HCT116 (cell line): ENCODE measurements at regions not wholly inside any gene's neighbourhood (a gene's known extent, or its start where the extent isn't known, plus 50 kb on each side); places are given as distances from the start of the nearest gene placed in this dataset.
A peak's percentile ranks its signal among the peaks of the same experiment; 100 is the strongest.

ENCODE experiments used
- ATAC-seq: fragments of 200-7000 bp; cut with Tn5 transposase; 2 replicates; pipeline ENCODE4 v1.9.1; 2020; ENCODE audit warnings: mild to moderate bottlenecking, moderate library complexity
- BruUV-seq: library from RNA; stranded (reverse); fragments of 400-500 nt; replicated peaks from 2 replicates; lab custom pipeline; 2021; lab: Mats Ljungman, UMichigan
- CTCF ChIA-PET: fragments of 300-600 bp; sonication (Branson Sonifier 250); formaldehyde crosslinking; loops from one replicate; lab custom pipeline; 2021; ENCODE audit warnings: antibody characterized with exemption; lab: Charles Lee
- POLR2A ChIA-PET: fragments of 300-600, 350-600 bp; sonication (Branson Sonifier 250); formaldehyde crosslinking; loops from one replicate; lab custom pipeline; 2021; ENCODE audit warnings: antibody characterized with exemption; lab: Charles Lee
- RAD21 ChIA-PET, 2 experiments: fragments of 300-600 bp; sonication (Branson Sonifier 250); formaldehyde crosslinking; loops; one replicate each; lab custom pipeline; 2023; ENCODE audit warnings: low total read pairs in 2 of 2; ENCODE audit not compliant: uncharacterized antibody in 2 of 2, unreplicated experiment in 2 of 2, low non-redundant PET in 1 of 2; lab: Charles Lee
- DNase-seq: peaks from one replicate; pipeline ENCODE4 v3.0.0-alpha.2; 2010; ENCODE audit warnings: low read depth, low spot score
- H2AFZ ChIP-seq: fragments of 200-600 bp; shearing (Covaris generic), sonication (generic); 2 replicates; pipeline ENCODE4 v1.6.1; 2017; ENCODE audit warnings: low read depth, mixed run types, mixed read lengths, antibody characterized with exemption, low read length; ENCODE audit not compliant: poor library complexity, severe bottlenecking
- H3K27ac ChIP-seq: 2 replicates; pipeline ENCODE4 v1.5.1; 2012; ENCODE audit warnings: low read depth, low read length
- H3K27me3 ChIP-seq: fragments of 200-600 bp; sonication (generic); 2 replicates; pipeline ENCODE4 v1.6.1; 2016; ENCODE audit warnings: mixed run types, low read length, mixed read lengths; ENCODE audit not compliant: insufficient read depth
- H3K36me3 ChIP-seq, 2 experiments: fragments of 200-500 bp in 1 of 2; fragments of 200-600 bp in 1 of 2; sonication (Bioruptor generic) in 1 of 2; sonication (generic) in 1 of 2; 2 replicates each; pipeline versions ENCODE4 v1.5.1 to v1.6.1; 2014 to 2016; ENCODE audit warnings: low read length in 2 of 2, inconsistent platforms in 1 of 2, mixed read lengths in 1 of 2, mixed run types in 1 of 2; ENCODE audit not compliant: insufficient read depth in 2 of 2, control insufficient read depth in 1 of 2
- H3K4me1 ChIP-seq, 2 experiments: fragments of 200-600 bp in 1 of 2; sonication (generic) in 1 of 2; 2 replicates each; pipeline versions ENCODE4 v1.5.1 to v1.6.1; 2012 to 2017; ENCODE audit warnings: low read length in 2 of 2, inconsistent platforms in 1 of 2, mild to moderate bottlenecking in 1 of 2, mixed read lengths in 1 of 2, mixed run types in 1 of 2, moderate library complexity in 1 of 2; ENCODE audit not compliant: insufficient read depth in 2 of 2, control insufficient read depth in 1 of 2
- H3K4me2 ChIP-seq: fragments of 200-600 bp; sonication (generic); 2 replicates; pipeline ENCODE4 v1.6.1; 2017; ENCODE audit warnings: mixed run types, low read length, mixed read lengths
- H3K4me3 ChIP-seq, 2 experiments: fragments of 200-600 bp in 1 of 2; sonication (generic) in 1 of 2; replicated peaks in 1 of 2; 2 replicates each; pipeline ENCODE4 v1.5.1; 2011 to 2016; ENCODE audit warnings: low read length in 2 of 2, control low read depth in 1 of 2, low read depth in 1 of 2, mild to moderate bottlenecking in 1 of 2, mixed read lengths in 1 of 2, mixed run types in 1 of 2
- H3K79me2 ChIP-seq: fragments of 200-600 bp; sonication (generic); 2 replicates; pipeline ENCODE4 v1.6.1; 2017; ENCODE audit warnings: mild to moderate bottlenecking, mixed run types, low read length, moderate library complexity, mixed read lengths; ENCODE audit not compliant: insufficient read depth
- H3K9ac ChIP-seq: fragments of 200-600 bp; sonication (generic); 2 replicates; pipeline ENCODE4 v1.6.1; 2016; ENCODE audit warnings: low read length, mixed read lengths
- H3K9me2 ChIP-seq: fragments of 200-600 bp; sonication (generic), shearing (Covaris generic); 2 replicates; pipeline ENCODE4 v1.6.1; 2017; ENCODE audit warnings: mixed run types, mild to moderate bottlenecking, moderate library complexity; ENCODE audit not compliant: insufficient read depth
- H3K9me3 ChIP-seq, 2 experiments: fragments of 200-500 bp in 1 of 2; fragments of 200-600 bp in 1 of 2; sonication (Bioruptor generic) in 1 of 2; sonication (generic) in 1 of 2; 2 replicates each; pipeline ENCODE4 v1.6.1; 2014 to 2017; ENCODE audit warnings: low read length in 2 of 2, mixed read lengths in 2 of 2, inconsistent platforms in 1 of 2, low read depth in 1 of 2, mild to moderate bottlenecking in 1 of 2, mixed run types in 1 of 2, moderate library complexity in 1 of 2; ENCODE audit not compliant: control insufficient read depth in 1 of 2, insufficient read depth in 1 of 2
- H4K20me1 ChIP-seq: fragments of 200-600 bp; sonication (generic), shearing (Covaris generic); 2 replicates; pipeline ENCODE4 v1.6.1; 2017; ENCODE audit warnings: mixed run types, mild to moderate bottlenecking, moderate library complexity; ENCODE audit not compliant: insufficient read depth
- CBX3 ChIP-seq: IDR thresholded peaks from 2 replicates; pipeline ENCODE4 v1.6.1; 2012; ENCODE audit warnings: low read depth
- POLR2A ChIP-seq: IDR thresholded peaks from 2 replicates; pipeline ENCODE4 v1.7.0; 2011; ENCODE audit warnings: borderline replicate concordance; ENCODE audit not compliant: insufficient read depth, insufficient read length; ENCODE audit errors: extremely low read depth
- POLR2AphosphoS5 ChIP-seq: IDR thresholded peaks from 2 replicates; pipeline ENCODE4 v1.6.1; 2011; ENCODE audit warnings: mild to moderate bottlenecking, low read depth, low read length, moderate library complexity
- TCF7L2 ChIP-seq: IDR thresholded peaks from 2 replicates; pipeline ENCODE4 v1.7.0; 2011; ENCODE audit warnings: borderline replicate concordance, inconsistent platforms; ENCODE audit not compliant: insufficient read depth, insufficient read length; ENCODE audit errors: extremely low read depth
- YY1 ChIP-seq: IDR thresholded peaks from 2 replicates; pipeline ENCODE4 v1.6.1; 2011; ENCODE audit warnings: low read length, low read depth, moderate library complexity, mild to moderate bottlenecking; ENCODE audit not compliant: insufficient replicate concordance; ENCODE audit errors: extremely low read depth
- intact Hi-C: fragments of 100-400 bp; cut with micrococcal nuclease; formaldehyde crosslinking; loops from 2 replicates; pipeline ENCODE4 v1.10.0; 2022
- TF ChIP-seq, protein P1 (sequence below), 3 experiments: fragments of 200-600 bp in 1 of 3; sonication (generic) in 1 of 3; IDR thresholded peaks in 2 of 3; conservative IDR thresholded peaks in 1 of 3; 2 replicates each; pipeline ENCODE4 v1.5.1; 2012 to 2017; ENCODE audit warnings: low read depth in 2 of 3, low read length in 2 of 3, antibody characterized with exemption in 1 of 3, borderline replicate concordance in 1 of 3, control low read depth in 1 of 3, mild to moderate bottlenecking in 1 of 3, mixed read lengths in 1 of 3, mixed run types in 1 of 3, moderate library complexity in 1 of 3; ENCODE audit not compliant: insufficient read depth in 1 of 3
- TF ChIP-seq, protein P2 (sequence below): IDR thresholded peaks from 2 replicates; pipeline ENCODE4 v1.6.1; 2012; ENCODE audit warnings: low read depth
- TF ChIP-seq, protein P3 (sequence below): IDR thresholded peaks from 2 replicates; pipeline ENCODE4 v1.6.1; 2012

DNA sequence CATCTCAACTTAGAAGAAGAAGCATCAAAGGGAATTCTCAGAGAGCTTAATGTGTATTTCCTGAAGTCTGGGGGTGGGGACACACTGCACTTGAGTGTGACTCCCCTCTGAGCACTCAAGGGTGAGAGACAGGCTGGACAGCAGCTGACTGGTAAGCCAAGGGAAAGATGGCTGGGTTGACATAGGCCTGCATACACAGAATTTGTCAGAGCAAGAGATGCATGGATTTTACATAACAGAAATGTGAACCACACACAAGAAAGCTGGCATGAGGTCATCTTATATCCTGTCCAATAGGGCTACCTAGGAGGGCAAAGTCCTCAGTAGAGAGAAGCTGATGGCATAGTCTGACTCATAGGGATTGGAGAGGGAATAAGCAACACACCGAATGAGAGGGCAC lies 114.3 kb upstream of the EPB41L4A start:
- Histone ChIP-seq H3K4me3 (no peak overlapping the region), H3K27me3 (no peaks in the 10 kb centered on the region), H4K20me1 (no peaks in the 10 kb centered on the region), H3K9me3 (no peaks in the 10 kb centered on the region), H2AFZ (no peak overlapping the region), H3K4me1 (peaks cover 0 to 8% of the 10 kb centered on the region in 2 experiments; a peak in 1 of 4 replicates)
- RAD21 ChIA-PET, result no interaction called here
- TF ChIP-seq, protein P1, sequence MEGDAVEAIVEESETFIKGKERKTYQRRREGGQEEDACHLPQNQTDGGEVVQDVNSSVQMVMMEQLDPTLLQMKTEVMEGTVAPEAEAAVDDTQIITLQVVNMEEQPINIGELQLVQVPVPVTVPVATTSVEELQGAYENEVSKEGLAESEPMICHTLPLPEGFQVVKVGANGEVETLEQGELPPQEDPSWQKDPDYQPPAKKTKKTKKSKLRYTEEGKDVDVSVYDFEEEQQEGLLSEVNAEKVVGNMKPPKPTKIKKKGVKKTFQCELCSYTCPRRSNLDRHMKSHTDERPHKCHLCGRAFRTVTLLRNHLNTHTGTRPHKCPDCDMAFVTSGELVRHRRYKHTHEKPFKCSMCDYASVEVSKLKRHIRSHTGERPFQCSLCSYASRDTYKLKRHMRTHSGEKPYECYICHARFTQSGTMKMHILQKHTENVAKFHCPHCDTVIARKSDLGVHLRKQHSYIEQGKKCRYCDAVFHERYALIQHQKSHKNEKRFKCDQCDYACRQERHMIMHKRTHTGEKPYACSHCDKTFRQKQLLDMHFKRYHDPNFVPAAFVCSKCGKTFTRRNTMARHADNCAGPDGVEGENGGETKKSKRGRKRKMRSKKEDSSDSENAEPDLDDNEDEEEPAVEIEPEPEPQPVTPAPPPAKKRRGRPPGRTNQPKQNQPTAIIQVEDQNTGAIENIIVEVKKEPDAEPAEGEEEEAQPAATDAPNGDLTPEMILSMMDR (IDR thresholded peaks at IDR 0.05 in 2 of 3, conservative IDR thresholded peaks at IDR 0.05 in 1 of 3; ENCODE audit: borderline replicate concordance in 1 of 3, insufficient read depth in 1 of 3, low read depth in 2 of 3, low read length in 2 of 3), result no peak
- TF ChIP-seq TCF7L2, result no peak
- TF ChIP-seq, all 23 proteins: peak for 0
- H3K79me2 ChIP-seq, result no peaks in the 10 kb centered on the region
- POLR2A ChIA-PET, result no interaction called here
- H3K9ac ChIP-seq, result no peak overlapping the region
- CTCF ChIA-PET, result no interaction called here
- H3K9me2 ChIP-seq, result no peaks in the 10 kb centered on the region
- no peak overlapping the region for H3K27ac ChIP-seq
- H3K36me3 ChIP-seq, result no peaks in the 10 kb centered on the region
- ATAC-seq, result peak; percentile 53; the same call in 1 of the 2 replicates
- peak; percentile 21 for DNase-seq
- no peak overlapping the region for H3K4me2 ChIP-seq
- intact Hi-C loops, result no loop called here
- BruUV-seq, result no TSS peak

DNA sequence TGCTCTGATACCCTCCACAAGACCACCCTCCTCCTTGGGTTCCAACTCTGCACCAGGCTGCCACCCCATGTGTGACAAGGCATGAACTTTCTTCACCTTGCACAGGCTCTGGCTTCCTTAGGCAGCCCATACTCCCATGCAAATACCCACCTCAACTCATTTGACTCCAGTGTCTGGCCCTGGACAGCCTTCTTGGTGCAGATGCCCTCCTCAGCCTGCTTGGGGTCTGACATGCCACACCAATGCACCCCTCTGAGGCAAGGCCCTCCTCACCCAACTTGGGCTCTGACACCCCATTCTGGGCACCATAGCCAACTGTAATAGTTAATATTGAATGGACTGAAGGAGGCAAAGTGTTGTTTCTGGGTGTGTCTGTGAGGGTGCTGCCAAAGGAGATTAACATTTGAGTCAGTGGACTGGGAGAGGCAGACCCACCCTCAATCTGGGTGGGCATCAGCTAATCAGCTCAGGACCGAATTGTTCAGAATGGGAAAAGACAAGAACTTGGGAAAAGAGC lies 115.0 kb upstream of the EPB41L4A start:
- Histone ChIP-seq H4K20me1 (no peaks in the 10 kb centered on the region), H3K9me3 (no peaks in the 10 kb centered on the region), H3K79me2 (no peaks in the 10 kb centered on the region), H3K36me3 (no peaks in the 10 kb centered on the region), H3K9me2 (no peaks in the 10 kb centered on the region), H3K27ac (no peak overlapping the region), H3K27me3 (no peaks in the 10 kb centered on the region), H3K4me3 (no peak overlapping the region), H3K4me1 (peaks cover 0 to 8% of the 10 kb centered on the region in 2 experiments; a peak in 1 of 4 replicates), H2AFZ (no peak overlapping the region), H3K4me2 (no peak overlapping the region), H3K9ac (no peak overlapping the region)
- ChIA-PET RAD21 (no interaction called here), POLR2A (no interaction called here), CTCF (no interaction called here)
- DNase-seq, result no peak
- no peak for ATAC-seq
- intact Hi-C loops, result no loop called here
- no TSS peak for BruUV-seq
- TF ChIP-seq, protein P1 (IDR thresholded peaks at IDR 0.05 in 2 of 3, conservative IDR thresholded peaks at IDR 0.05 in 1 of 3; ENCODE audit: borderline replicate concordance in 1 of 3, insufficient read depth in 1 of 3, low read depth in 2 of 3, low read length in 2 of 3), result no peak
- TF ChIP-seq YY1 (no peak), POLR2AphosphoS5 (no peak), POLR2A (no peak), CBX3 (no peak)
- TF ChIP-seq, protein P2, sequence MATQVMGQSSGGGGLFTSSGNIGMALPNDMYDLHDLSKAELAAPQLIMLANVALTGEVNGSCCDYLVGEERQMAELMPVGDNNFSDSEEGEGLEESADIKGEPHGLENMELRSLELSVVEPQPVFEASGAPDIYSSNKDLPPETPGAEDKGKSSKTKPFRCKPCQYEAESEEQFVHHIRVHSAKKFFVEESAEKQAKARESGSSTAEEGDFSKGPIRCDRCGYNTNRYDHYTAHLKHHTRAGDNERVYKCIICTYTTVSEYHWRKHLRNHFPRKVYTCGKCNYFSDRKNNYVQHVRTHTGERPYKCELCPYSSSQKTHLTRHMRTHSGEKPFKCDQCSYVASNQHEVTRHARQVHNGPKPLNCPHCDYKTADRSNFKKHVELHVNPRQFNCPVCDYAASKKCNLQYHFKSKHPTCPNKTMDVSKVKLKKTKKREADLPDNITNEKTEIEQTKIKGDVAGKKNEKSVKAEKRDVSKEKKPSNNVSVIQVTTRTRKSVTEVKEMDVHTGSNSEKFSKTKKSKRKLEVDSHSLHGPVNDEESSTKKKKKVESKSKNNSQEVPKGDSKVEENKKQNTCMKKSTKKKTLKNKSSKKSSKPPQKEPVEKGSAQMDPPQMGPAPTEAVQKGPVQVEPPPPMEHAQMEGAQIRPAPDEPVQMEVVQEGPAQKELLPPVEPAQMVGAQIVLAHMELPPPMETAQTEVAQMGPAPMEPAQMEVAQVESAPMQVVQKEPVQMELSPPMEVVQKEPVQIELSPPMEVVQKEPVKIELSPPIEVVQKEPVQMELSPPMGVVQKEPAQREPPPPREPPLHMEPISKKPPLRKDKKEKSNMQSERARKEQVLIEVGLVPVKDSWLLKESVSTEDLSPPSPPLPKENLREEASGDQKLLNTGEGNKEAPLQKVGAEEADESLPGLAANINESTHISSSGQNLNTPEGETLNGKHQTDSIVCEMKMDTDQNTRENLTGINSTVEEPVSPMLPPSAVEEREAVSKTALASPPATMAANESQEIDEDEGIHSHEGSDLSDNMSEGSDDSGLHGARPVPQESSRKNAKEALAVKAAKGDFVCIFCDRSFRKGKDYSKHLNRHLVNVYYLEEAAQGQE, result no peak
- TF ChIP-seq, protein P3, sequence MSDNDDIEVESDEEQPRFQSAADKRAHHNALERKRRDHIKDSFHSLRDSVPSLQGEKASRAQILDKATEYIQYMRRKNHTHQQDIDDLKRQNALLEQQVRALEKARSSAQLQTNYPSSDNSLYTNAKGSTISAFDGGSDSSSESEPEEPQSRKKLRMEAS, result no peak
